ENCODE measurements at regions not wholly inside any gene's neighbourhood (a gene's known extent, or its start where the extent isn't known, plus 50 kb on each side); places are given as distances from the start of the nearest gene placed in this dataset.
"Not testable (repeated sequence)": the region's sequence is repeated elsewhere in the genome, so short reads cannot be mapped to it uniquely, and the experiment has no call there.

- no peak overlapping the region for H3K4me3 ChIP-seq (ENCODE audit: low read depth, low read length)
- DNase-seq (ENCODE audit: low read depth): no peak
- TF ChIP-seq CTCF (IDR thresholded peaks at IDR 0.05; ENCODE audit: insufficient read depth, low read length): no peak
Measured at GRCh38 chr4:26050671-26051070, 136.7 kb downstream of the SMIM20 start.

GRCh38 chr4:26051240-26051639 lies 137.2 kb downstream of the SMIM20 start:
- no peak for DNase-seq (ENCODE audit: low read depth)
- no peak overlapping the region for H3K4me3 ChIP-seq (ENCODE audit: low read depth, low read length)
- TF ChIP-seq CTCF (IDR thresholded peaks at IDR 0.05; ENCODE audit: insufficient read depth, low read length): no peak

GRCh38 chr4:26052663-26053541 lies 138.9 kb downstream of the SMIM20 start:
- no peak overlapping the region for H3K4me3 ChIP-seq (ENCODE audit: low read depth, low read length)
- no peak for DNase-seq (ENCODE audit: low read depth)
- no peak for TF ChIP-seq CTCF (IDR thresholded peaks at IDR 0.05; ENCODE audit: insufficient read depth, low read length)

GRCh38 chr4:26053761-26054160 lies 139.7 kb downstream of the SMIM20 start:
- no peak for TF ChIP-seq CTCF (IDR thresholded peaks at IDR 0.05; ENCODE audit: insufficient read depth, low read length)
- no peak overlapping the region for H3K4me3 ChIP-seq (ENCODE audit: low read depth, low read length)
- no peak for DNase-seq (ENCODE audit: low read depth)

GRCh38 chr4:26055855-26056254 lies 141.8 kb downstream of the SMIM20 start:
- H3K4me3 ChIP-seq (ENCODE audit: low read depth, low read length): no peak overlapping the region
- DNase-seq (ENCODE audit: low read depth): no peak
- TF ChIP-seq CTCF (IDR thresholded peaks at IDR 0.05; ENCODE audit: insufficient read depth, low read length): no peak

GRCh38 chr4:26056406-26056805 lies 142.4 kb downstream of the SMIM20 start:
- no peak for DNase-seq (ENCODE audit: low read depth)

GRCh38 chr4:26057839-26058238 lies 143.8 kb downstream of the SMIM20 start:
- DNase-seq (ENCODE audit: low read depth); H3K4me3 ChIP-seq (ENCODE audit: low read depth, low read length): not testable (repeated sequence)

More at GRCh38 chr4:26056406-26056805, 142.4 kb downstream of the SMIM20 start:
- no peak for TF ChIP-seq CTCF (IDR thresholded peaks at IDR 0.05; ENCODE audit: insufficient read depth, low read length)
- H3K4me3 ChIP-seq (ENCODE audit: low read depth, low read length): no peak overlapping the region
